ENCODE measurements at regions not wholly inside any gene's neighbourhood (a gene's known extent, or its start where the extent isn't known, plus 50 kb on each side); places are given as distances from the start of the nearest gene placed in this dataset.

GRCh38 chr3:166303681-166304080, 466.5 kb upstream of the BCHE start:
- TF ChIP-seq CTCF (IDR thresholded peaks at IDR 0.05) (no peak), ELK1 (IDR thresholded peaks at IDR 0.05; ENCODE audit: low read depth, low read length) (no peak), RFX5 (IDR thresholded peaks at IDR 0.05) (no peak), HEYL (CRISPR knock-in tag; IDR thresholded peaks at IDR 0.05) (no peak), CHD2 (IDR thresholded peaks at IDR 0.05; ENCODE audit: low read length, partially characterized antibody) (no peak), EP300 (IDR thresholded peaks at IDR 0.05) (no peak), NFE2L2 (conservative IDR thresholded peaks at IDR 0.05; ENCODE audit: low read length) (no peak), RNF2 (IDR thresholded peaks at IDR 0.05; ENCODE audit: borderline replicate concordance, low read depth) (no peak), MYC (IDR thresholded peaks at IDR 0.05; ENCODE audit: borderline replicate concordance, low read length) (no peak), POLR2A (IDR thresholded peaks at IDR 0.05; ENCODE audit: low read length) (no peak)
